Astrocyte (in vitro differentiated cells and primary cell): ENCODE measurements at regions not wholly inside any gene's neighbourhood (a gene's known extent, or its start where the extent isn't known, plus 50 kb on each side); places are given as distances from the start of the nearest gene placed in this dataset.

ENCODE experiments used
- CTCF ChIP-seq: IDR thresholded peaks from 2 replicates; pipeline ENCODE4 v1.5.1; 2011; ENCODE audit warnings: low read depth, mild to moderate bottlenecking, inconsistent platforms, low read length, moderate library complexity; ENCODE audit not compliant: insufficient read depth
- EZH2 ChIP-seq: IDR thresholded peaks from 2 replicates; pipeline ENCODE4 v1.6.1; 2012; ENCODE audit warnings: mild to moderate bottlenecking, low read length, inconsistent platforms; ENCODE audit not compliant: insufficient read depth

DNA sequence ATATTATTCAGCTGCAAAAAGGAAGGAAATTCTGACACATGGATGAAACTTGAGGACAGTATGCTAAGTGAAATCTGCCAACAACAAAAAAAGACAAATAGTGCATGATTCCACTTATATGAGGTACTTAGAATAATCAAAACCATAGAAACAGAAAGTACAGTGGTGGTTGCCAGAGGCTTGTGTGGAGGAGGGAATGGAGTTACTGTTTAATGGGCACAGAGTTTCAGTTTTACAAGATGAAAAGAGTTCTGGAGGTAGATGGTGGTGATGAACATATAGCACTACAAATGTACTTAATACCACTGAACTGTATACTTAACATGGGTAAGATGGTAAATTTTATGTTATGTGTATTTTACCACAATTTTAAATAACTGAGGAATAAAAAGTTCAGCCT lies 212.0 kb upstream of the KLF3 start:
- TF ChIP-seq CTCF = no peak
- TF ChIP-seq EZH2 = no peak
